HTR-8/SVneo (cell line): ENCODE measurements at regions not wholly inside any gene's neighbourhood (a gene's known extent, or its start where the extent isn't known, plus 50 kb on each side); places are given as distances from the start of the nearest gene placed in this dataset.

Experiments
- DNase-seq: peaks from one replicate; pipeline ENCODE4 v3.0.0; 2011; ENCODE audit warnings: low spot score, mixed read lengths; ENCODE audit not compliant: insufficient read length
- FAIRE-seq: peaks from 2 replicates; lab custom pipeline; 2011; peaks lifted over from hg19 to GRCh38; lab: Jason Lieb, UNC

GRCh38 chr17:69714669-69715068 is 300.2 kb downstream of the MAP2K6 start:
- FAIRE-seq = no peak
- DNase-seq = no peak

- FAIRE-seq = no peak
Measured at GRCh38 chr17:69715656-69716055, 301.2 kb downstream of the MAP2K6 start.

GRCh38 chr17:69716556-69716955 is 302.1 kb downstream of the MAP2K6 start:
- no peak for DNase-seq
- FAIRE-seq = no peak

More at GRCh38 chr17:69715656-69716055, 301.2 kb downstream of the MAP2K6 start:
- no peak for DNase-seq

GRCh38 chr17:69717214-69717613 is 302.7 kb downstream of the MAP2K6 start:
- FAIRE-seq = no peak
- DNase-seq = no peak

GRCh38 chr17:69717819-69718218 is 303.3 kb downstream of the MAP2K6 start:
- FAIRE-seq (no peak), DNase-seq (no peak)

GRCh38 chr17:69719474-69720048 is 305.1 kb downstream of the MAP2K6 start:
- FAIRE-seq (no peak), DNase-seq (no peak)

GRCh38 chr17:69722518-69722917 is 308.0 kb downstream of the MAP2K6 start:
- DNase-seq (no peak), FAIRE-seq (no peak)

- DNase-seq = no peak
- no peak for FAIRE-seq
Measured at GRCh38 chr17:69723316-69723715, 308.8 kb downstream of the MAP2K6 start.

- no peak for DNase-seq
- peak; percentile 64 for FAIRE-seq
Measured at GRCh38 chr17:69723741-69724140, 309.2 kb downstream of the MAP2K6 start.

- DNase-seq (no peak), FAIRE-seq (no peak)
Measured at GRCh38 chr17:69724238-69724637, 309.7 kb downstream of the MAP2K6 start.

GRCh38 chr17:69725146-69725545 is 310.6 kb downstream of the MAP2K6 start:
- no peak for FAIRE-seq
- DNase-seq = no peak

GRCh38 chr17:69728816-69729215 is 314.3 kb downstream of the MAP2K6 start:
- no peak for DNase-seq
- FAIRE-seq = no peak

- no peak for DNase-seq
- FAIRE-seq = no peak
Measured at GRCh38 chr17:69729944-69730343, 315.4 kb downstream of the MAP2K6 start.

- DNase-seq (no peak), FAIRE-seq (no peak)
Measured at GRCh38 chr17:69732272-69732918, 317.9 kb downstream of the MAP2K6 start.

- DNase-seq (peak; percentile 57), FAIRE-seq (peak; percentile 91)
Measured at GRCh38 chr17:69733171-69734012, 318.9 kb downstream of the MAP2K6 start.

- DNase-seq = no peak
- FAIRE-seq = peak; percentile 52
Measured at GRCh38 chr17:69734656-69735055, 320.2 kb downstream of the MAP2K6 start.

- DNase-seq (no peak), FAIRE-seq (no peak)
Measured at GRCh38 chr17:69735285-69735684, 320.8 kb downstream of the MAP2K6 start.

- peak; percentile 20 for FAIRE-seq
- DNase-seq = no peak
Measured at GRCh38 chr17:69743091-69743490, 328.6 kb downstream of the MAP2K6 start.

GRCh38 chr17:69744512-69745070 is 330.1 kb downstream of the MAP2K6 start:
- DNase-seq (no peak), FAIRE-seq (peak; percentile 20)

GRCh38 chr17:69749911-69750310 is 325.1 kb upstream of the KCNJ16 start:
- no peak for DNase-seq
- no peak for FAIRE-seq
